Upper lobe of left lung (tissue), 4 donors: ENCODE measurements at regions not wholly inside any gene's neighbourhood (a gene's known extent, or its start where the extent isn't known, plus 50 kb on each side); places are given as distances from the start of the nearest gene placed in this dataset.

ENCODE experiments used
- POLR2A ChIP-seq, 4 donors: fragments of 450-650 bp; IDR thresholded peaks; one replicate each; pipeline ENCODE4 v1.5.1; 2016 to 2017; ENCODE audit warnings: antibody characterized with exemption in 4 of 4, mild to moderate bottlenecking in 2 of 4
- POLR2AphosphoS5 ChIP-seq, 2 donors: sonication (generic); formaldehyde crosslinking; IDR thresholded peaks; one replicate each; pipeline ENCODE4 v1.5.1; 2017; ENCODE audit warnings: antibody characterized with exemption in 2 of 2
- TF ChIP-seq, protein P1 (sequence below), 6 experiments: fragments of 450-650 bp in 4 of 6; fragments of 200-600 bp in 2 of 6; sonication (generic) in 2 of 6; IDR thresholded peaks; one replicate each; pipeline ENCODE4 v1.5.1; 2016 to 2019; ENCODE audit warnings: antibody characterized with exemption in 6 of 6

GRCh38 chr13:65889368-65889767, 1340.8 kb downstream of the PCDH9 start:
- TF ChIP-seq POLR2A (IDR thresholded peaks at IDR 0.05) (no peak), POLR2AphosphoS5 (IDR thresholded peaks at IDR 0.05) (no peak)
- TF ChIP-seq, protein P1, sequence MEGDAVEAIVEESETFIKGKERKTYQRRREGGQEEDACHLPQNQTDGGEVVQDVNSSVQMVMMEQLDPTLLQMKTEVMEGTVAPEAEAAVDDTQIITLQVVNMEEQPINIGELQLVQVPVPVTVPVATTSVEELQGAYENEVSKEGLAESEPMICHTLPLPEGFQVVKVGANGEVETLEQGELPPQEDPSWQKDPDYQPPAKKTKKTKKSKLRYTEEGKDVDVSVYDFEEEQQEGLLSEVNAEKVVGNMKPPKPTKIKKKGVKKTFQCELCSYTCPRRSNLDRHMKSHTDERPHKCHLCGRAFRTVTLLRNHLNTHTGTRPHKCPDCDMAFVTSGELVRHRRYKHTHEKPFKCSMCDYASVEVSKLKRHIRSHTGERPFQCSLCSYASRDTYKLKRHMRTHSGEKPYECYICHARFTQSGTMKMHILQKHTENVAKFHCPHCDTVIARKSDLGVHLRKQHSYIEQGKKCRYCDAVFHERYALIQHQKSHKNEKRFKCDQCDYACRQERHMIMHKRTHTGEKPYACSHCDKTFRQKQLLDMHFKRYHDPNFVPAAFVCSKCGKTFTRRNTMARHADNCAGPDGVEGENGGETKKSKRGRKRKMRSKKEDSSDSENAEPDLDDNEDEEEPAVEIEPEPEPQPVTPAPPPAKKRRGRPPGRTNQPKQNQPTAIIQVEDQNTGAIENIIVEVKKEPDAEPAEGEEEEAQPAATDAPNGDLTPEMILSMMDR (IDR thresholded peaks at IDR 0.05), result no peak
